ENCODE measurements at regions not wholly inside any gene's neighbourhood (a gene's known extent, or its start where the extent isn't known, plus 50 kb on each side); places are given as distances from the start of the nearest gene placed in this dataset.

DNA sequence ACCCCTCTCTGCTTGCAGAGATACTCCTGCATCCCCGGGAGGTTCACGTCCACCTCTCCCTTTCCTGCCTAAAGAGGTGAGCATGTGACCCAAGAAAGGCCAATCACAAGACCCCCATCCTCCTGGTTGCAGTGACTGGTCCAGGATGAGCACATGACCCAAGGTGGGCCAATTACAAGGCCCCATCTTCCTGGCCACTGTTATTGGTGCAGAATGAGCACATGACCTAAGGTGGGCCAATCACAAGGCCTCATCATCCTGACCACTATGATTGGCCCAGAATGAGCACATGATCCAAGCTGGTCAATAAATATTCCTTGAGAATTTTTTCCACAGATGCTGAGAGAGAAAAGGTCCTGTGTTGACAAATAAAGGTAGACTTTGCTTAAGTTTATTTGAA is 350.7 kb downstream of the EFNB2 start:
- TF ChIP-seq POLR2A (IDR thresholded peaks at IDR 0.05), result no peak
- TF ChIP-seq CTCF (IDR thresholded peaks at IDR 0.05), result no peak
- Histone ChIP-seq H3K36me3 (no peaks in the 10 kb centered on the region), H3K9me3 (no peaks in the 10 kb centered on the region), H3K27ac (no peak overlapping the region), H3K27me3 (no peaks in the 10 kb centered on the region), H3K4me3 (no peak overlapping the region), H3K4me1 (no peaks in the 10 kb centered on the region)
- DNase-seq (no peak), ATAC-seq (no peak)
- intact Hi-C loops (cut with DNase I), result no loop called here
- 56% methylated on average over 2 of the region's 2 CpGs for WGBS (ENCODE audit: insufficient coverage, low coverage, low lambda C conversion rate, missing lambda C conversion rate)

- H3K27ac ChIP-seq, result no peak overlapping the region
- H3K4me3 ChIP-seq, result no peak overlapping the region
- intact Hi-C loops (cut with DNase I), result no loop called here
- WGBS (ENCODE audit: insufficient coverage, low coverage, low lambda C conversion rate, missing lambda C conversion rate), result 66% methylated on average over 16 of the region's 16 CpGs
- no peaks in the 10 kb centered on the region for H3K36me3 ChIP-seq
- H3K9me3 ChIP-seq, result no peaks in the 10 kb centered on the region
- DNase-seq, result no peak
- no peaks in the 10 kb centered on the region for H3K27me3 ChIP-seq
- no peaks in the 10 kb centered on the region for H3K4me1 ChIP-seq
- no peak for TF ChIP-seq CTCF (IDR thresholded peaks at IDR 0.05)
- no peak for TF ChIP-seq POLR2A (IDR thresholded peaks at IDR 0.05)
- ATAC-seq, result no peak
Measured at GRCh38 chr13:106183410-106184065, 351.9 kb downstream of the EFNB2 start.

- H3K36me3 ChIP-seq, result no peaks in the 10 kb centered on the region
- no peak overlapping the region for H3K27ac ChIP-seq
- ATAC-seq (no peak), DNase-seq (no peak)
- TF ChIP-seq CTCF (IDR thresholded peaks at IDR 0.05) (no peak), POLR2A (IDR thresholded peaks at IDR 0.05) (no peak)
- no peaks in the 10 kb centered on the region for H3K9me3 ChIP-seq
- H3K4me1 ChIP-seq, result no peaks in the 10 kb centered on the region
- no peaks in the 10 kb centered on the region for H3K27me3 ChIP-seq
- intact Hi-C loops (cut with DNase I), result no loop called here
- no peak overlapping the region for H3K4me3 ChIP-seq
- WGBS (ENCODE audit: insufficient coverage, low coverage, low lambda C conversion rate, missing lambda C conversion rate), result 22% methylated on average over 5 of the region's 6 CpGs
Measured at GRCh38 chr13:106182404-106182803, 353.1 kb downstream of the EFNB2 start.

- Histone ChIP-seq H3K36me3 (no peaks in the 10 kb centered on the region), H3K27ac (no peak overlapping the region), H3K27me3 (no peaks in the 10 kb centered on the region), H3K4me3 (no peak overlapping the region), H3K4me1 (no peaks in the 10 kb centered on the region), H3K9me3 (no peaks in the 10 kb centered on the region)
- intact Hi-C loops (cut with DNase I), result no loop called here
- ATAC-seq, result no peak
- 51% methylated on average over 3 of the region's 3 CpGs for WGBS (ENCODE audit: insufficient coverage, low coverage, low lambda C conversion rate, missing lambda C conversion rate)
- no peak for DNase-seq
- no peak for TF ChIP-seq POLR2A (IDR thresholded peaks at IDR 0.05)
Measured at GRCh38 chr13:106178816-106179215, 356.6 kb downstream of the EFNB2 start.

DNA sequence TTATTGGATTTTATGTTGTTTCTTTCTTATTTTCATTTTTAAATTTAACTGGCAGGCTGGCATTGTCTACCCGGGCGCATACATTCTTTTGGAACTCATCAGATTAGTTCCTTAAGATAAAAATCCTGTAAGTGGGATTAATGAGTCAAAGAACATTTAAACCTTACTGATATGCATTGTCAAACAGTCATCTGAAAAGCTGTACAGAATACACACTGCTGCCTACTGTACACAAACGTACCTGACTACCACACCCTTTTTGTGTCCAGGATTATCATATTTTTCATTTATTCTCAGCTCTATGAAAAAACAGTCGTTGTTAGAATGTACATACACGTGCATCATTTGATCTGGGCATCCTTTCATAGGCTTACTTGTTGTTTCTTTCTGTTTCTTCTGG is 358.3 kb downstream of the EFNB2 start:
- no peak for ATAC-seq
- Histone ChIP-seq H3K9me3 (no peaks in the 10 kb centered on the region), H3K27me3 (no peaks in the 10 kb centered on the region), H3K36me3 (no peaks in the 10 kb centered on the region), H3K4me3 (no peak overlapping the region), H3K27ac (no peak overlapping the region), H3K4me1 (no peaks in the 10 kb centered on the region)
- 41% methylated on average over 5 of the region's 5 CpGs for whole genome bisulfite sequencing (ENCODE audit: insufficient coverage, low coverage, low lambda C conversion rate, missing lambda C conversion rate)
- TF ChIP-seq CTCF (IDR thresholded peaks at IDR 0.05), result no peak
- TF ChIP-seq POLR2A (IDR thresholded peaks at IDR 0.05), result no peak
- intact Hi-C loops (cut with DNase I), result no loop called here
- no peak for DNase-seq

Data from right lobe of liver (tissue), 6 donors.